ENCODE measurements at regions not wholly inside any gene's neighbourhood (a gene's known extent, or its start where the extent isn't known, plus 50 kb on each side); places are given as distances from the start of the nearest gene placed in this dataset.

- TF ChIP-seq EZH2 (IDR thresholded peaks at IDR 0.05; ENCODE audit: borderline replicate concordance, low read length) = no peak
- TF ChIP-seq, protein P1, sequence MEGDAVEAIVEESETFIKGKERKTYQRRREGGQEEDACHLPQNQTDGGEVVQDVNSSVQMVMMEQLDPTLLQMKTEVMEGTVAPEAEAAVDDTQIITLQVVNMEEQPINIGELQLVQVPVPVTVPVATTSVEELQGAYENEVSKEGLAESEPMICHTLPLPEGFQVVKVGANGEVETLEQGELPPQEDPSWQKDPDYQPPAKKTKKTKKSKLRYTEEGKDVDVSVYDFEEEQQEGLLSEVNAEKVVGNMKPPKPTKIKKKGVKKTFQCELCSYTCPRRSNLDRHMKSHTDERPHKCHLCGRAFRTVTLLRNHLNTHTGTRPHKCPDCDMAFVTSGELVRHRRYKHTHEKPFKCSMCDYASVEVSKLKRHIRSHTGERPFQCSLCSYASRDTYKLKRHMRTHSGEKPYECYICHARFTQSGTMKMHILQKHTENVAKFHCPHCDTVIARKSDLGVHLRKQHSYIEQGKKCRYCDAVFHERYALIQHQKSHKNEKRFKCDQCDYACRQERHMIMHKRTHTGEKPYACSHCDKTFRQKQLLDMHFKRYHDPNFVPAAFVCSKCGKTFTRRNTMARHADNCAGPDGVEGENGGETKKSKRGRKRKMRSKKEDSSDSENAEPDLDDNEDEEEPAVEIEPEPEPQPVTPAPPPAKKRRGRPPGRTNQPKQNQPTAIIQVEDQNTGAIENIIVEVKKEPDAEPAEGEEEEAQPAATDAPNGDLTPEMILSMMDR (IDR thresholded peaks at IDR 0.05; ENCODE audit: low read length) = no peak
These were observed 65.7 kb upstream of the ARHGAP24 start for GRCh38 chr4:85409251-85409650.
